NCI-H2081 treated with DMSO at 0.1 percent for 48 hours (cell line): ENCODE measurements at regions not wholly inside any gene's neighbourhood (a gene's known extent, or its start where the extent isn't known, plus 50 kb on each side); places are given as distances from the start of the nearest gene placed in this dataset.
"Not testable (repeated sequence)": the region's sequence is repeated elsewhere in the genome, so short reads cannot be mapped to it uniquely, and the experiment has no call there.

Experiments
- DNase-seq: peaks from one replicate; lab custom pipeline; 2025; lab: John Stamatoyannopoulos, UW

DNA sequence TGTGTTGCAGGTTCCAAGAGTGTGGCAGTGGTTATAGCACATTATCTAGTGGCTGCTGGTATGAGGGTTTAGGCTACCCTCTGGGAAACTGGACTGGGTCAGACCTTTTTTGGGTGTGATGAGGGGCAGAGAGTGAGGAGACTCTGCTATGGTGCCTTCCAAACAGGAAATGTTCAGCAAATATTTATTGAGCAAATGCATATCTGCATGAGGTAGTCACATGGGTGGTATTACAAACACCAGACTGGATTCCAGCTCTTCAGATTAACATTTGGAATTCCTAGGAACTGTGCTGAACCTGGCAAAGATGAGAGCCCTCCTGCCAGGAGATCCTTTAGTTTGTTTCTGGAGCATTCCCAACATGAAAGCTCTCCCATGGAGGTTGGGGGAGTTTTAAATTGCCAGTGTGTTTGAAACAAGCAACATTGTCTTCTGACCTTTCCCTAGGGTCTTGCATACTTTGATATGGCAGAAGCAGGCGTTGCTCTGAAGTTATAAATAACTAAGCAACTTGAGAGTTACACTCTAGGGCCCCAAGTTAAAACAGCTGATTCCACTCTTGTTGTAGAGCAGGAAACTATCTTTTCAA is 341.2 kb upstream of the C2CD4B start:
- no peak for DNase-seq

DNA sequence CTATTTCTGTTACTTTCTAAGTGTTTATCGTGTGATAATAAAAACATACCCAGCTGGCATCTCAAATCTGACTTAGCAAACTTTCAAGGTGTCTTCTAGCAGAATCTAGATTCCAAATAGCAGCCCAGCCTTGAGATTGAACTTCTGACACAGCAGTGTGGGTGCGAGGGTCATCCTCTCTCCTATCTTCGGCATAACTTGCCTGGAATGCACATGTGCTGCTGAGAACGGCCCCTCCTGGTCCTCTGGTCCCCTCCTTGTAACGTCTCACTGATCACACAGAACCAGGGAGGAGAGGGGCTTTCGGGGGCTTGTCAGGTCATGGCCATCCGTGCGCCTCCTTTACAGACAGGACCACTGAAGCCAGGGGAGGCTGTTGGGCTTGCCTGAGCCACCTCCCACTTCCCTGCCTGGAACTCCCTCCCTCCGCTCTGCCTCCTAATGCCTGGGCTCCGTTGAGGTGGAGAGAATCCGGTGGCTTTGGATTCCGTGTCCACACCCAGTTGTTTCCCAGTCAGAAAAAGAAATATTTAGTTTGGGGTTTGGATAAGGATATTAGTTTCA is 344.4 kb upstream of the C2CD4B start:
- DNase-seq = no peak

DNA sequence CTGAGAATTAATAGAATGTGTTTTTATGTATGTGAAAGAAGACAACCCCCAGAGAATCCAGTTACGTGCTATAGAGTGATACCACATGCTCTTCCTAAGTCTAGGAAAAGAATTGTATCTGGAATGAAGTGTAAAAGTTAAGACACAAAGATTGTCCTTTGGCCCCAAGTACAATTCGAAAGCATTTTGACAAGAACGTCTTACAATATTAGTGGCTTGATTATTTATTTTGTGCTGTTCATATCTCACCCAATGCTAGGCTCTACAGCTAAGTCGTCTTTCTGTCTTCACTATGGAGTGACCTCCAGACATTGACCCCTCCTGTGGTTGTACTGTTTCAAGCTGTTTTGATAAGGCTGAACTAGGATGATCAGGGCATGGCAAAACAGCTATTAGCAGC is 345.7 kb upstream of the C2CD4B start:
- DNase-seq = no peak

DNA sequence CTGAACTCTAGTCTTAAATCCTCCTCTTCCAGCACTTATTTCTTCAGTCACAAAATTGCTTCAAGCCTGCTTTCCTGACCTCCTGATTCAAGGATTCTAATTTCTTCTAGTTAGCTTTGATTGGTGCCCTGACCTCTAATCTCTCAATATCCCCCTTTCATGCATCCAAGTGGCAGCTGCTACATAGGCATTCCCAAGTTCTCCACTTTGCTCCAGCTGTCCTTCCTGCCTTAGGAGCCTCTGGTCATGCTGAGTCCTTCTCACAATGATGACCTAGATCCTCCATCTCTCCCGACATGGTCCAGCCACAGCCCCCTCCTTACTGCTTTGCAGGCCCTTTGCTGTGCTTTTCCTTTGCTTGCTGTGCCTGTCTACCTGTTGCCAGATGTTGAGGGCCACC is 347.8 kb upstream of the C2CD4B start:
- DNase-seq = no peak

DNA sequence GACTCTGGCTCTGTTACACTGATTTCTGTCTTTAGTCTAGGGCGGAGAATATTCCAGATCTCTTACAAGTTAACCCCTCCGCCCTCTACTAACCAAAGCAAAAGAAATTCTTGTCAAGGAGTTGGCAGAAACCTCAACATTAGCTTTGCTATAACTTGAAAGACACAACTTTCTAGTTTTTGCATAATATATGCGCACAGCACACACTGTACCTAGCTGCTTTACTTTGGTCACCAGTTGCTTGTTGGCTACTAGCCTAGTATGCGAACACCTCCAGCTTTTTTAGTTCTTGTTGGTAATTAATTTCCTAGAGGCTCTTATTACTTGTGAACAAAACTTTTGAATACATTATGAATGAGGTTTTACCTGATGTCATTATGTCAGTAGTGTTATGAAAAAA is 348.8 kb upstream of the C2CD4B start:
- no peak for DNase-seq

DNA sequence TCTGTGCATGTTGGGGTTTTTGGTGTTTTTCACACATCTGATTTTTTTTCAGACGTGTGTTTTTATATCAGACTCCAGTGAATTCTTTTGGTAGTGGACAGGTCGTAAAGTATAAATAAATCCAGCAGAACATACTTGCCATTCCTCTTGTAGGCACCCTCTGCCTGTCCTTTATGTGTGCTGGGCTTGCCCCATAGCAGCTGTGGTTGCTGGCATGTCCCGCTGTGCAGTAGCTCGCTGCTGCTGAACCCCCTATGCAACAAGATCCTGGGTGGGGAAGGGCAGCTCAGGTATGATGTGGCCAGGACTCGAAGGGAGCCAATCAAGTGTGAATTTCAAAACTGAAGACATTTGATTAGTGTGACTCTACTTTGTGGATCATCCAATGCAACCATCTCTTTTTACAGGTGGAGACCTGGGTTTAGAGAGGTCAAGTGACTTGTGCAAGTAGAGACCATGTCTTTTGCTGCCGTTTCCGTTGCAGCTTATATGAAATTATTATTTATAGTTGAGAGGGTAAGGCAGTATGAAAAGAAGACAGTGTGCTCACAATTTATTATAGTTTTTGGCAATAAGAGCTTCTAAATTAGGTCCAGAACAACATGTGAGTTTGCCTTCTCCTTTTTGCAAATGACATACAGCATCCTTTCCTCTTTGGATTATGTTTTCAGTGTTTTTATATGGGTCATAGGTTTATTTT is 350.8 kb upstream of the C2CD4B start:
- DNase-seq = no peak

DNA sequence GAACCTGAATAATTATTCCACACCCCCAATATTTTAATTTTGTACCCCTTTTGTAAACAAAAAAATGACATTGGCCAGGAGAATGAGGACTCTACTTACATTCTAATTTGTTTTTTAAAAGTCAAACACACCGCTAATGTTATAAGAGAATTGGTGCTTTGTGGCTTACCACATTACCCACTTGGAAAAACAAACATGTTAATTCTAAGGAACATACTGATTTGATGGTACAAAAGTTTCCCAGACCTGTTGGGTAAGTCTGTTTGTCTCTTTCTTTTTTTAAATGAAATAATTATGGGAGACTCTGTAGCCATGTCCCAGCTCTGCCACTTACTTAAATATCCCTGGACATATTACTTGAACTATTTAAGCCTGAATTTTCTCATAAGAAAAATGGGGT is 352.5 kb upstream of the C2CD4B start:
- no peak for DNase-seq

DNA sequence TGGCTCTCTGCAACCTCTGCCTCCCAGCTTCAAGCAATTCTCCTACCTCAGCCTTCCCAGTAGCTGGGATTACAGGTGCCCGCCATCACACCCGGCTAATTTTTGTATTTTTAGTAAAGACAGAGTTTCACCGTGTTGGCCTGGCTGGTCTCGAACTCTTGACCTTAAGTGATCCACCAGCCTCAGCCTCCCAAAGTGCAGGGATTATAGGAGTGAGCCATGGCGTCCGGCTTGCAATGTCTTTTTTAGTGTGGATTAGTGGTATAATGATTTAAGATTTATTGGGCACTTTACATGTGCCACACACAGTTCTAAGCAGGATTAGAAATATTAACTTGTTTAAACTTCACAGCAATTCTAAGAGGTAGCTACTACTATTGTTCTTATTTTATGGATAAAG is 353.6 kb upstream of the C2CD4B start:
- DNase-seq = not testable (repeated sequence)

DNA sequence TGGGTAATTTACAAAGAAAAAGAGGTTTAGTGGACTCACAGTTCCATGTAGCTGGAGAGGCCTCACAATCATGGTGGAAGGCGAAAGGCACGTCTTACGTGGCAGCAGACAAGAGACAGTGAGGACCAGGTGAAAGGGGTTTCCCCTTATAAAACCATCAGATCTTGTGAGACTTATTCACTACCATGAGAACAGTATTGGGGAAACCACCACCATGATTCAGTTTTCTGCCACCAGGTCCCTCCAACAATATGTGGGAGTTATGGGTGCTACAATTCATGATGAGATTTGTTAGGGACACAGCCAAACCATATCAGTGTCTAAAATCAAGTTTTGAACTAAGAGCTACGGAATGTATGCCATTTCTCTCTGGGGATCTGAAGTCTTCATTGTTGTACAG is 354.8 kb upstream of the C2CD4B start:
- no peak for DNase-seq

DNA sequence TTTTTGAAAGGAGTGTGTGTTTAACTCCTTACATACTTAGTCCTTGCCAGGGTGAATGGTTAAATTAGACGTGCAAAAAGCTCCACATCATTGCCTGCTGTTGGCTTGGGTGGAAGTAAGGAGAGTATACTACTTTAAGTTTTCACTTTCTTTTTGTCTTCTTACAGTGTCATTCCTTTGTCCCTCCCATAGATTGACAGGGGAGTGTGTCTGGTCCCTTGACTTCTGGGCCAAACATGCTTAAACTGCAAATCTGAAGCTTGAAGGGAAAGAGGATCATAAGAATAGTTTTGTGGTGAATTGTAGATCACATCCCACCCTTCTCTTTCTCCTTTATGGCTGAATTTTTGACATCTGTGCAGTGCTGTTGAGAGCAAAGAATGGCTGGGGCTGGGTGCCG is 355.8 kb upstream of the C2CD4B start:
- DNase-seq = no peak

DNA sequence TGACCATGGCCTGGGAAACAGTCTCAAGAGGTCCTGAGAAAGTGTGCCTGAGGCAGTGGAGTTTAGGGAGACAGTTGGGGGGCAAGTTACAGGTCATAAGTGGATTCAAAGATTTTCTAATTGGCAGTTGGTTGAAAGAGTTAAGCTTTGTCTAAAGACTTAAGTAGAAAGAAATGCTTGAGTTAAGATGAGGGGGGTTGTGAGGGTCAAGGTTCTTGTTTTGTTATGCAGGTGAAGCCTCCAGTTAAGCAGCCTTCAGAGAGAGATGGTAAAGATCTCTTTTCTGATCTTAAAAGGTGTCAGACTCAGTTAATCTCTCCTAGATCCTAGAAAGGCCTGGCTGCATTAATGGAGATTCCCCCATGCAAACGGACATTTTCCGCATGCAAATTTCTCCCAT is 356.3 kb upstream of the C2CD4B start:
- no peak for DNase-seq

DNA sequence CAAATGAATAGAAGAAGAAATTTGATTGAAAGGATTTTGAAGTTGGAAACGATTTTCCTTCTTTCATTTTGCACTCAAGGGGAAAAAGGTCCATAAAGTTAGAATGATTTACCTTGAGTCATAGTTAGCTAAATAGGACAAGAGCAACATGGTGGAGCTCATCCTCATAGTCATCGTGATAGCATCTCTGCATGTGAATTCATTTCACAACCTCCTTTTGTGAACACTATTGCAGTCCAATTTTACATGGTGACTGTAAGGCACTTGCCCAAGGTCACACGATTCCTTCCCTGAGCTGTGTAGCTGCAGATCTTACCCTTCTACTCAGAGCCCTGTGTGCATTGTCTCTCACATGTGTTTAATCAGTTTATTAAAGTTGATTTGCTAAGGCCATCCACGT is 359.8 kb upstream of the C2CD4B start:
- no peak for DNase-seq

DNA sequence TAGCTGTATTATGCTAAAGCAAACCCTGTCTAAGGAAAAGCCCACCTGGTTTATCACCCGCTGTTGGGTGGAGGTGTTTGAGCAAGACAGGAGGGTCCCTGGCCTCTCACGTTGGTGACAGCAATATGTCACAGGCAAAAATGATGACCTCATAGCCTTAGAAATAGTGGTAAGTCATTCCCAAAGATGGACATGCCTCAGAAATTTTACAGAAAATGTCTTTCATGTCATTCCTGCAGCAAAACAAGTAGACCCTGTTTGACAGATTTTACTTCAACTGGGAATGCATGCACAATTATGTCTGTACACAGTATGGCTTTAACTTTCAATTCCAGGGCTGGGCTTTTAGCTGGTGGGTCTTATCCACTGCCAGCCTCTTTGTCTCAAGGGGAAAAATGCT is 362.3 kb upstream of the C2CD4B start:
- no peak for DNase-seq

DNA sequence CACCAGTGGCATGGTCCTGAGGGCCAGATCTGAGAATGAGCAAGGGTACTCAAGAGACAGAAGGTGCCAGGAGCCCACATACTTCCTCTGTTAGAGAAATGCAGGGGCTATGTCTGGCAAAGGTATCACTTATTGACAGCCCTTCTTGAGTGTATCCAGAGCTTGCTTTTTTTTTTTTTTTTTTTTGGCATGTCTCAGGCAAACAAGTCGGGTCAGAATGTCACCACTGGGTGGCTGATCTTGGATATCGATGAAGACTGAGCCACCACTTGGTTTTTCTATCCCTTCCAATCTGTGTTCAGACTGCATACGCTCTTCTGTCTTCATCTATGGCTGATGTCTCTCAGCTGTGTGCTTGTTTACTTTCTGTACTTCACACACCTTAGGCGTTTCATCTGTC is 363.4 kb upstream of the C2CD4B start:
- DNase-seq = no peak

DNA sequence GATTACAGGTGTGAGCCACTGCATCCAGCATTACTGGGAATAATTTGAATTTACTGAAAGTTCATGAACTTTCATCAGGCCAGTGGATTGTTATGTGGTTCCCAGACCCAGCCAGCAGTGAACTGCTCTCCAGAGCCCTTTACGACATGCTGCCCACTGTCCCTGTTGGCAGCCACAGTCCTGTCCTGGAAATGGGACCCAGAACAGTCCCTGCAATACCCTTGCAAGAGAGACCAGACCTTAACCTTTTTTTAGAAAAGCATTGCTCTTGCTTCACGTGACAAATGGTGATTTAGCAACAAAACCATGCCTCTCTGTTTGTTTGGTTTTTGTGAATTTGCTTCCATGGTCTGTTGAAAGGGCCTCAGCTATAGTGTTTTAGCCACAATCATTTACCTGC is 367.3 kb upstream of the C2CD4B start:
- DNase-seq = no peak

DNA sequence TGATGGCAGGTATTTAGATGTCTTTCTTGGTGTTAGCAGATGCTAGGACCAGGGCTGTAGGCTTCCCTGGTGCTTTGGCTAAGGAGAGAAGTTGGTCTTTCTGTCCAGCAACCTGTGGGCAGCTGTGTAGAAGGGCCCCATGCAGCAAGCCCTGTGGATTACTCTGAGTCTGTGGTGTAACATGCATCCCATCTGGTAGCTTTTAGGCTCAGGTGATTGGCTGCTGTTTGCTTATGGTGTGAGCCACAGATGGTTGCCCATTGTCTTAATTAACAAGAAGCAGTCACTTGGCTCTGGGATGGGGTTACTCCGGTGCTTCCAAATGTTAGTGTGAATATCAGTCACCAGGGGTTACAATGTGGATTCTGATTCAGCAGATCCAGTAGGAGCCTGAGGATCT is 368.6 kb upstream of the C2CD4B start:
- no peak for DNase-seq

DNA sequence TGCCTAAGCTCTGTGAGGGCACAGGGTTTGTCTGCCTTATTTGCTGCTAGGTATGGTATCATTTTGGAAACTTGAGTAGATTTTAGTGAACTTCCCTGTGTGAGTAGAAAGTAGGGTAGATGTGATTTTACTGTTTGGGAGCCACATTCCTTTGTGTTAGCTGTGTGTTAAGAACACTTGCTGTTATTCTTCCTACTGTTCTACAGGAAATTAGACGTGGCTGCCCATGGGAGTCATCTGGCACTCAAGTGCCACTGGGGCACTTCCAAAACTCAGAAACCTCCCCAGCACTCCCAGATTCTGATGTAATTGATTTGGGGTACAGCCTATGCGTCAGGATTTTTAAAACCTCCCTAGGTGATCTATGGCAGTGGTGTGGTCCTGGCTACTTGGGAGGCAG is 369.9 kb upstream of the C2CD4B start:
- no peak for DNase-seq

DNA sequence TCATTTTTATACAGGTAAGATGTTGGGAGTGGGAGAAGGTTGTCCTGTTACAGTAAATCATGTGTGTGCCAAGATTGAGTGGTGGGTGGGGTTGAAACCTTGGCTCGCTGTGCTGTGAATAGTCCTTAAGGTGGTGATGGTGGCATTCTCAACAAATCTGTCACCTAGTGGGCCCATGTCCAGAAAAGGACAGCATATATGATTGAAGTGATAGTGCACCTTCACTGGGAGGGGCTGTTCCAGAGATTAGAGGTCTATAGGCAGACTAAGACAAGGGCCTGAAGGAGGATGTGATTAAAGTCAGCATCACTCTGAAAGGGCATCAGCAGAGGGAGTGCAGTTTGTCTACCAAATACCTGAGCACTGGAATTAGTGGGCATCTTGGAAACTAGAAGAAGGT is 374.2 kb upstream of the C2CD4B start:
- no peak for DNase-seq

DNA sequence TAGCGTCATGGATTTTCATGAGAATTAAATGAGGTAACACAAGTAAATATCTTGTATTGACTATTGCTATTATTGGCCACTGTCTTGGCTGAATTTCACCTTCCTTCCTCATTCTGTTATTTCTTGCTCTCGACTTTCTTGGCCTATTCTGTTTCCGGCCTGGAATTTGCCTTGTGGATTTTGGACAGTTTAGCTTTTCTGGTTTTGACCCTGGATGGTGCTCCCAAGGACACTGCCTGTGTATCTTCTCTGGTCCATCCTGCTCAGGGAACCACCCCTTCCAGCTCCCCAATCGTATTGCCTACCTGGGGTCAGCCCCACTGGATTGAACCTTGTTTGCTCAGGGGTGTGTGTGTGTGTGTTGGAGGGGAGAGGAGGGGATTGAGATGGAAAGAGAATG is 376.2 kb upstream of the C2CD4B start:
- no peak for DNase-seq

DNA sequence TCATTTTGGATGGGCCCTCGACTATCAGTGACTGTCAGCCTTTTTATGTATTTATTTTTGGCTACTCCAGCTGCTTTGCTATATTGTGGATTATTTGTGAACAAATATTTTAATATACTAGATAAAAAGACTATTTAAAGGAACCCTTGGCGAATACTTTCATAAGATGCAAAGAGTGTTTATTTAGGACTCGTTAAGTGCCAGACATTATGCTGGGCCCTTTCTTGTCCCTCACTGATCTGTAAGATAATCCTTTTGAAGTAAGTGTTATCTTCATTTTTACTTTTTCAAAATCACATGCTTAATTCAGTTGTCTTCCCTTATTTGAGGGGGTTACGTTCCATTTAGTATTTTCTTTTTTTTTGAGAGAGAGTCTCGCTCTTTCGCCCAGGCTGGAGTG is 376.8 kb upstream of the C2CD4B start:
- no peak for DNase-seq

DNA sequence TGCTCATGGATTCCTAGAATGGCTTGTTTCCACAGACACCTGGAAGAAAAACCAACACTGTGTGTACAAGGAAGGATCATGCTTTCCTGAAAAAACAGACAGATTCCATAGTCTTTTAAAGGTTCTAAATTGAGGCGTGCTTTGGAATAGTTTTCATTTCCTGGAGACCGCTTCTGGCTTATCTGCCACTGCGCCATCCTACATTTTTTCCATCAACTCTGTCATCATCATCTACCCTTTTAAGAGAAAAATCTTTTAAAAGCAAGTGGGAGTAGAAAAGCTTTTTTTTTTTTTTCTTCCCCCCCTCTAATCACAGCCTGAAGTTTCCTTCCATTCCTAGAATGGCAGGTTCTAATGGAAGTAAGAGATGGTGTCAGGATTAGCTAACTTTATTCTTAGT is 379.4 kb upstream of the C2CD4B start:
- DNase-seq = no peak

DNA sequence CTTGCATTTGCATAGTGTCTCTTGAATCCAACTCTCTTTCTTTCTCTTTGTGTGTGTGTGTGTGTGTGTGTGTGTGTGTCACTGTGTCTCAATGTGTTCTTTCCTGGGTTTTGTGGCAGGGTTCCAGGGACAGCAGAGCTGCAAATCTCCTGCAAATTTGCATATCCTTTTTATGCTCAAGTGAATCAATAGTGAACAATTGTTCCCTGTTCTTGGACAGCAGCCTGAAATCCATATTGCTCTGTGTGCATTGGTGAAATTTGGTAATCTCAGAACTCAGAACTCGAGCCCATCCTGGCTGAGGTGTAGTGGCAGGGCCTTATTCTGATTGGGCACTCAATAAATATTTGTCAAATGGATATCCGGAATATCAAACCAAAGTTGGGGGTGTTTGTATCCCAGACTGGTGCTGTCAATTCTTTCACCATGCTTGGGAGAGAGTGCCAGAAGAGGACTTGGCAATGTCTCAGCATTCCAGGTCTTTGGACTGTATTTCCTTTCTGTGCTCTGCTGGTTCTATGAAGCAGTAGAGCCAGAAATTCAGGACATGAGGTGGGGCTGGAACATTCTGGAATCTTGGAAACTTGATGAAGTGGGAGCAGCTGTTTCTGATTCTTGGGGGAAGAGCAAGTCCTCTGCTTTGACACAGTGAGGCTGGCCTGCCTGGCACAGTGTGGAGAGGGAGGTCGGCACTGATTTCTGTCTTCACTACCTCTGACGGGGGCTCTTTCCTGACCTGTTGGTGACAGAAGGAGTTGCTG is 380.6 kb upstream of the C2CD4B start:
- no peak for DNase-seq

DNA sequence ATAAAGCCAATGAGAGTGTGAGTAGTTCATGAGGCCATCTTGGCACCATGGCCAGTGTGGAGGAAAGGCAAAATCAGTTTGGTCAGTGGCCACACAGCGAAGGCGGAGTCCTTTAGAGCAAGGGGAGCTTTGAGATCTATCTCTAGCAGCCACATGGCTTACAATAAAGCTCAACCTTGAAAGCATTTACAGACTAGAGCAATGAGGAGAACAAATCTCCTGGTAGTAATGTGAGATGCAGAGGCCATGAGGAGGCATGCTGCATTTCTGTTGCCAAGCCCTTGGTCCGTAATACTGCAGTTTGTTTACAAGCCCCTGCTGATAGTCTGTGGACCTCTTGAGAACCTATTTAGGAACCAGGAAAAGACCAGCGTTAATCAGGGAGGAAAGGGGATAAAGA is 381.5 kb upstream of the C2CD4B start:
- DNase-seq = no peak
